Body of pancreas (tissue), 4 donors: ENCODE measurements at regions not wholly inside any gene's neighbourhood (a gene's known extent, or its start where the extent isn't known, plus 50 kb on each side); places are given as distances from the start of the nearest gene placed in this dataset.

ENCODE experiments used
- POLR2A ChIP-seq, 3 donors: fragments of 450-650 bp; IDR thresholded peaks; one replicate each; pipeline ENCODE4 v1.6.1; 2016; ENCODE audit warnings: antibody characterized with exemption in 3 of 3, mild to moderate bottlenecking in 2 of 3
- TF ChIP-seq, protein P1 (sequence below), 7 experiments: fragments of 450-650 bp in 4 of 7; fragments of 200-600 bp in 3 of 7; sonication (generic) in 3 of 7; IDR thresholded peaks; one replicate each; pipeline ENCODE4 v1.5.1; 2016 to 2019; ENCODE audit warnings: antibody characterized with exemption in 7 of 7

DNA sequence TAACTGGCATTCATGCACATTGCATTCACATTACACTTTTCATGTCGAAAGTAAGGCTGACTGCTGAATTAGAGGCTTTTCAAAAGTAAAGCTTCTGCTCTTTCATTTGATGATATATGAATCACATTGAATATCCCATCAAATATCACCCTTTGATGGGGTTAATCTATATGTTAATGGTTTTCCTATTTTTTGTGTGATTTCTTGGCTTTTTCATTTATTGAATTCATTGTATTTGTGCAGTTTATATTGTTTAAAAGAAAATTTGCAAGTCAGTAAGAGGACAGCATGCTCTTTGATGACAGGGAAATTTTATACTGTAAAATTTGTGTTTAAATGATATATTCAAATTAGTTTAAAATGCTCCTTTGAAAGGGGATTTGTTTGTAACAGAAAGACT is 344.1 kb downstream of the PCDH10 start:
- TF ChIP-seq, protein P1, sequence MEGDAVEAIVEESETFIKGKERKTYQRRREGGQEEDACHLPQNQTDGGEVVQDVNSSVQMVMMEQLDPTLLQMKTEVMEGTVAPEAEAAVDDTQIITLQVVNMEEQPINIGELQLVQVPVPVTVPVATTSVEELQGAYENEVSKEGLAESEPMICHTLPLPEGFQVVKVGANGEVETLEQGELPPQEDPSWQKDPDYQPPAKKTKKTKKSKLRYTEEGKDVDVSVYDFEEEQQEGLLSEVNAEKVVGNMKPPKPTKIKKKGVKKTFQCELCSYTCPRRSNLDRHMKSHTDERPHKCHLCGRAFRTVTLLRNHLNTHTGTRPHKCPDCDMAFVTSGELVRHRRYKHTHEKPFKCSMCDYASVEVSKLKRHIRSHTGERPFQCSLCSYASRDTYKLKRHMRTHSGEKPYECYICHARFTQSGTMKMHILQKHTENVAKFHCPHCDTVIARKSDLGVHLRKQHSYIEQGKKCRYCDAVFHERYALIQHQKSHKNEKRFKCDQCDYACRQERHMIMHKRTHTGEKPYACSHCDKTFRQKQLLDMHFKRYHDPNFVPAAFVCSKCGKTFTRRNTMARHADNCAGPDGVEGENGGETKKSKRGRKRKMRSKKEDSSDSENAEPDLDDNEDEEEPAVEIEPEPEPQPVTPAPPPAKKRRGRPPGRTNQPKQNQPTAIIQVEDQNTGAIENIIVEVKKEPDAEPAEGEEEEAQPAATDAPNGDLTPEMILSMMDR (IDR thresholded peaks at IDR 0.05): no peak
- TF ChIP-seq POLR2A (IDR thresholded peaks at IDR 0.05): no peak
